BJ (cell line): ENCODE measurements at regions not wholly inside any gene's neighbourhood (a gene's known extent, or its start where the extent isn't known, plus 50 kb on each side); places are given as distances from the start of the nearest gene placed in this dataset.

Experiments
- CTCF ChIA-PET: fragments of 350-600 bp; formaldehyde crosslinking; extraction: SDS; loops from one replicate; lab custom pipeline; 2021; ENCODE audit warnings: antibody characterized with exemption, inconsistent platforms; lab: Yijun Ruan, JAX
- POLR2A ChIA-PET: fragments of 300-600 bp; sonication (Branson Sonifier 250); formaldehyde crosslinking; extraction: SDS; loops from one replicate; lab custom pipeline; 2021; ENCODE audit warnings: antibody characterized with exemption; lab: Charles Lee
- DNase-seq: peaks from one replicate; pipeline ENCODE4 v3.0.0-alpha.2; 2011; ENCODE audit warnings: low read depth
- H3K27me3 ChIP-seq: 2 replicates; pipeline ENCODE4 v1.6.0; 2011; ENCODE audit warnings: low read length; ENCODE audit not compliant: control insufficient read depth, insufficient read depth
- H3K36me3 ChIP-seq: 2 replicates; pipeline ENCODE4 v1.5.1; 2011; ENCODE audit warnings: low read length; ENCODE audit not compliant: control insufficient read depth, insufficient read depth
- H3K4me3 ChIP-seq: 2 replicates; pipeline ENCODE4 v1.5.1; 2011; ENCODE audit warnings: low read depth, mild to moderate bottlenecking, control low read depth, low read length
- CTCF ChIP-seq: IDR thresholded peaks from 2 replicates; pipeline ENCODE4 v1.5.1; 2011; ENCODE audit warnings: low read depth, mild to moderate bottlenecking, control low read depth, inconsistent platforms, low read length, moderate library complexity; ENCODE audit not compliant: insufficient read depth

- no peak for DNase-seq
- Histone ChIP-seq H3K27me3 (no peaks in the 10 kb centered on the region), H3K36me3 (no peaks in the 10 kb centered on the region), H3K4me3 (no peak overlapping the region)
- CTCF ChIA-PET, result interaction anchor here (0.7 kb wide), 1 partner anchor 140 kb away, joined by 3 read pairs; no protein-coding TSS in a partner anchor
- no peak for TF ChIP-seq CTCF
- POLR2A ChIA-PET, result interaction anchor here (0.6 kb wide), 2 partner anchors 193 to 1765 kb away, joined by 3 to 4 read pairs; no protein-coding TSS in a partner anchor
These were observed 206.5 kb upstream of the EEA1 start for GRCh38 chr12:93135286-93136239.

GRCh38 chr12:93136253-93137055 lies 207.4 kb upstream of the EEA1 start:
- ChIA-PET CTCF (interaction anchor here (0.7 kb wide), 1 partner anchor 89 kb away, joined by 3 read pairs; no protein-coding TSS in a partner anchor), POLR2A (interaction anchor here (0.6 kb wide), 1 partner anchor 1766 kb away, joined by 4 read pairs; no protein-coding TSS in a partner anchor)
- no peaks in the 10 kb centered on the region for H3K27me3 ChIP-seq
- TF ChIP-seq CTCF, result no peak
- H3K36me3 ChIP-seq, result no peaks in the 10 kb centered on the region
- H3K4me3 ChIP-seq, result no peak overlapping the region
- no peak for DNase-seq

GRCh38 chr12:93137656-93138612 lies 208.8 kb upstream of the EEA1 start:
- no peak overlapping the region for H3K4me3 ChIP-seq
- ChIA-PET POLR2A (no interaction called here), CTCF (interaction anchor here (0.8 to 2.4 kb wide), 3 partner anchors 10 to 26 kb away, joined by 3 to 13 read pairs (median 3); no protein-coding TSS in a partner anchor)
- TF ChIP-seq CTCF, result no peak
- H3K27me3 ChIP-seq, result no peaks in the 10 kb centered on the region
- DNase-seq, result peak; percentile 74
- no peaks in the 10 kb centered on the region for H3K36me3 ChIP-seq

GRCh38 chr12:93139028-93139665 lies 210.1 kb upstream of the EEA1 start:
- DNase-seq, result no peak
- ChIA-PET CTCF (interaction anchor here (2.4 kb wide), 1 partner anchor 11 kb away, joined by 13 read pairs; no protein-coding TSS in a partner anchor), POLR2A (no interaction called here)
- Histone ChIP-seq H3K4me3 (no peak overlapping the region), H3K27me3 (no peaks in the 10 kb centered on the region), H3K36me3 (no peaks in the 10 kb centered on the region)
- TF ChIP-seq CTCF, result no peak
